GM15510 (cell line): ENCODE measurements at regions not wholly inside any gene's neighbourhood (a gene's known extent, or its start where the extent isn't known, plus 50 kb on each side); places are given as distances from the start of the nearest gene placed in this dataset.

ENCODE experiments used
- POLR2A ChIP-seq: IDR thresholded peaks from 3 replicates; pipeline ENCODE4 v1.6.1; 2011; ENCODE audit warnings: borderline replicate concordance; ENCODE audit not compliant: insufficient read length; ENCODE audit errors: extremely low read depth

- TF ChIP-seq POLR2A = peak; percentile 30
Observed at GRCh38 chr21:5128261-5128660, 5393.1 kb upstream of the TPTE start.
